NCI-H526 treated with DMSO at 0.1 percent for 48 hours (cell line): ENCODE measurements at regions not wholly inside any gene's neighbourhood (a gene's known extent, or its start where the extent isn't known, plus 50 kb on each side); places are given as distances from the start of the nearest gene placed in this dataset.

Experiments used
- DNase-seq: peaks from one replicate; lab custom pipeline; 2025; lab: John Stamatoyannopoulos, UW

- DNase-seq: peak; percentile 22
Measured at GRCh38 chr22:45096256-45096907, 67.3 kb upstream of the NUP50 start.

- no peak for DNase-seq
Measured at GRCh38 chr22:45097061-45097460, 66.7 kb upstream of the NUP50 start.

GRCh38 chr22:45098056-45098455 is 65.7 kb upstream of the NUP50 start:
- DNase-seq: no peak

GRCh38 chr22:45099961-45100360 is 63.8 kb upstream of the NUP50 start:
- DNase-seq: no peak

- peak; percentile 11 for DNase-seq
Measured at GRCh38 chr22:45101515-45102227, 62.1 kb upstream of the NUP50 start.

GRCh38 chr22:45102896-45103420 is 60.8 kb upstream of the NUP50 start:
- DNase-seq: no peak

GRCh38 chr22:45103756-45104155 is 60.0 kb upstream of the NUP50 start:
- no peak for DNase-seq

GRCh38 chr22:45104313-45104712 is 59.4 kb upstream of the NUP50 start:
- DNase-seq: no peak

GRCh38 chr22:45105281-45105702 is 58.4 kb upstream of the NUP50 start:
- no peak for DNase-seq

GRCh38 chr22:45107671-45108070 is 56.1 kb upstream of the NUP50 start:
- DNase-seq: no peak

- no peak for DNase-seq
Measured at GRCh38 chr22:45112136-45112879, 51.4 kb upstream of the NUP50 start.
